SU-DHL-6 (cell line): ENCODE measurements at regions not wholly inside any gene's neighbourhood (a gene's known extent, or its start where the extent isn't known, plus 50 kb on each side); places are given as distances from the start of the nearest gene placed in this dataset.

Source experiments
- H2AFZ ChIP-seq: fragments of 200-600 bp; sonication (generic); 2 replicates; pipeline ENCODE4 v1.6.1; 2014; ENCODE audit warnings: low read depth, mild to moderate bottlenecking, moderate library complexity, mixed read lengths, antibody characterized with exemption, low read length; ENCODE audit not compliant: severe bottlenecking
- H3F3A ChIP-seq: fragments of 200-600 bp; shearing (Covaris generic); 2 replicates; pipeline ENCODE4 v1.6.0; 2016; ENCODE audit warnings: antibody characterized with exemption, mild to moderate bottlenecking; ENCODE audit not compliant: insufficient read depth
- H3K27ac ChIP-seq: fragments of 200-600 bp; sonication (generic); 2 replicates; pipeline ENCODE4 v1.5.1; 2016; ENCODE audit warnings: low read depth, mild to moderate bottlenecking, low read length, moderate library complexity, mixed read lengths
- H3K27me3 ChIP-seq: fragments of 200-600 bp; sonication (generic), shearing (Covaris generic); 2 replicates; pipeline ENCODE4 v1.6.0; 2014; ENCODE audit warnings: mild to moderate bottlenecking, low read length
- H3K36me3 ChIP-seq: fragments of 200-600 bp; sonication (generic); 2 replicates; pipeline ENCODE4 v1.6.1; 2014; ENCODE audit warnings: mild to moderate bottlenecking, low read length, mixed read lengths
- H3K4me2 ChIP-seq: fragments of 300-600, 200-600 bp; shearing (Covaris generic), sonication (generic); 2 replicates; pipeline ENCODE4 v1.6.0; 2014; ENCODE audit warnings: low read length, low read depth, mild to moderate bottlenecking; ENCODE audit not compliant: poor library complexity, severe bottlenecking
- H3K4me3 ChIP-seq: fragments of 200-600 bp; sonication (generic); 2 replicates; pipeline ENCODE4 v1.5.1; 2014; ENCODE audit warnings: antibody characterized with exemption, low read length, mild to moderate bottlenecking, mixed read lengths; ENCODE audit not compliant: insufficient read depth, poor library complexity, severe bottlenecking
- H3K79me2 ChIP-seq: fragments of 200-600 bp; sonication (generic); 2 replicates; pipeline ENCODE4 v1.6.1; 2014; ENCODE audit warnings: mild to moderate bottlenecking, low read length, moderate library complexity; ENCODE audit not compliant: insufficient read depth
- H3K9ac ChIP-seq: fragments of 200-600 bp; sonication (generic); 2 replicates; pipeline ENCODE4 v1.7.0; 2014; ENCODE audit warnings: mild to moderate bottlenecking, low read length
- H3K9me2 ChIP-seq: fragments of 200-600 bp; sonication (generic); replicated peaks from 2 replicates; pipeline ENCODE4 v1.6.1; 2014; ENCODE audit warnings: low read length; ENCODE audit not compliant: insufficient read depth
- H3K9me3 ChIP-seq: fragments of 200-600 bp; sonication (generic); 2 replicates; pipeline ENCODE4 v1.6.1; 2014; ENCODE audit warnings: low read length, mixed read lengths; ENCODE audit not compliant: insufficient read depth
- H4K20me1 ChIP-seq: fragments of 200-600 bp; sonication (generic); 2 replicates; pipeline ENCODE4 v1.6.1; 2014; ENCODE audit warnings: low read depth, mild to moderate bottlenecking, antibody characterized with exemption, low read length, moderate library complexity, mixed read lengths
- CTCF ChIP-seq: fragments of 200-600 bp; sonication (generic); IDR thresholded peaks from one replicate; pipeline ENCODE4 v1.5.1; 2017; ENCODE audit warnings: antibody characterized with exemption, mild to moderate bottlenecking, low read length, moderate library complexity; ENCODE audit not compliant: insufficient read depth, poor library complexity, severe bottlenecking
- EZH2phosphoT487 ChIP-seq: fragments of 200-600 bp; sonication (generic), shearing (Covaris generic); conservative IDR thresholded peaks from 2 replicates; pipeline ENCODE4 v1.6.1; 2018; ENCODE audit warnings: mild to moderate bottlenecking, antibody characterized with exemption, low read length, moderate library complexity, mixed read lengths

GRCh38 chr4:188289531-188290125 is 150.4 kb downstream of the TRIML1 start:
- no peak for TF ChIP-seq EZH2phosphoT487
- no peak for TF ChIP-seq CTCF
- Histone ChIP-seq H3K36me3 (no peaks in the 10 kb centered on the region), H3K4me3 (no peak overlapping the region), H3K27me3 (no peaks in the 10 kb centered on the region), H3F3A (no peaks in the 10 kb centered on the region), H3K4me2 (no peak overlapping the region), H3K9ac (no peak overlapping the region), H2AFZ (no peak overlapping the region), H3K27ac (no peak overlapping the region), H4K20me1 (no peaks in the 10 kb centered on the region), H3K9me2 (no peaks in the 10 kb centered on the region), H3K79me2 (no peaks in the 10 kb centered on the region), H3K9me3 (no peaks in the 10 kb centered on the region)

DNA sequence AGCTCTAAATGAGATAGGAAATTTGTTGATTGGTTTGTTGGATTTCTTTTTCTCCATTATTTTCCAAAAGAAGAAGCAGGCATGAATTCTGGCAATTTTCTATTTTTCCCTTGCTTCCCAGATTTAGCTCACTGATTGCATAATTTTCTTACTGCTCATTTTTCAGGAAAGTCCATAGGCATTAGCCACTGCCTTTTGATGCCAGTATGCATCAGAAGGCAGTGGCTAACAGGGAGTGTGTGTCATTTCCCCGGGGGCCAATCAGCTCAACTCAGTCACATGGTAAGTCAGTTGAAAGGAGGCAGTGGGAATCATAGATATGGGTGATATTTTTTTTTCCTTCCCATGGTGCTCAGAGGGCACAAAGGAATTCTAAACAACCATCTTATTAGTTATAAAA is 156.7 kb downstream of the TRIML1 start:
- Histone ChIP-seq H3K27me3 (no peaks in the 10 kb centered on the region), H3K79me2 (no peaks in the 10 kb centered on the region), H4K20me1 (no peaks in the 10 kb centered on the region), H3K9ac (no peak overlapping the region), H3K4me3 (no peak overlapping the region), H3K4me2 (no peak overlapping the region), H3K36me3 (no peaks in the 10 kb centered on the region), H3F3A (no peaks in the 10 kb centered on the region), H3K9me2 (no peaks in the 10 kb centered on the region), H3K9me3 (no peaks in the 10 kb centered on the region), H3K27ac (no peak overlapping the region), H2AFZ (no peak overlapping the region)
- TF ChIP-seq CTCF (no peak), EZH2phosphoT487 (no peak)

DNA sequence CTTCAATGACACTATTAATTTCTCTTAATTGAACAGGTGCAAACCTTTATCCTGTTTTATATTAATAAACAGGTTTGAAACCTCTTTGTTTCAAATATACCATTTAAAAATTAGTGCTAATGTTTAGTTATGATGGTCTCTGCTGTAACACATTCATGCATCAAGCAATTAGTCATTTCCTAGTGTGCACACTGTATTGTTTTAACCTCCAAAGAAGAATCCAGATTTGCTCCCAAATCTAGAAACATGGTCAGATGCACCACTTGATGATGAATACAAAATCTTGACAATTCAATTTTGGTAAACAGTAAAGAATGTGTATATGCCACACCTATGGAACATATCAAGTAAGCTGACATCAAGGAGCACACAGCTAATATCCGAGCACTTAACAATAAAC is 157.1 kb downstream of the TRIML1 start:
- H3K27me3 ChIP-seq: no peaks in the 10 kb centered on the region
- no peak overlapping the region for H3K4me2 ChIP-seq
- no peak overlapping the region for H3K9ac ChIP-seq
- no peaks in the 10 kb centered on the region for H3F3A ChIP-seq
- no peaks in the 10 kb centered on the region for H3K9me2 ChIP-seq
- no peaks in the 10 kb centered on the region for H3K9me3 ChIP-seq
- H2AFZ ChIP-seq: no peak overlapping the region
- H3K4me3 ChIP-seq: no peak overlapping the region
- H3K36me3 ChIP-seq: no peaks in the 10 kb centered on the region
- no peak overlapping the region for H3K27ac ChIP-seq
- no peak for TF ChIP-seq EZH2phosphoT487
- TF ChIP-seq CTCF: no peak
- H4K20me1 ChIP-seq: no peaks in the 10 kb centered on the region
- no peaks in the 10 kb centered on the region for H3K79me2 ChIP-seq

DNA sequence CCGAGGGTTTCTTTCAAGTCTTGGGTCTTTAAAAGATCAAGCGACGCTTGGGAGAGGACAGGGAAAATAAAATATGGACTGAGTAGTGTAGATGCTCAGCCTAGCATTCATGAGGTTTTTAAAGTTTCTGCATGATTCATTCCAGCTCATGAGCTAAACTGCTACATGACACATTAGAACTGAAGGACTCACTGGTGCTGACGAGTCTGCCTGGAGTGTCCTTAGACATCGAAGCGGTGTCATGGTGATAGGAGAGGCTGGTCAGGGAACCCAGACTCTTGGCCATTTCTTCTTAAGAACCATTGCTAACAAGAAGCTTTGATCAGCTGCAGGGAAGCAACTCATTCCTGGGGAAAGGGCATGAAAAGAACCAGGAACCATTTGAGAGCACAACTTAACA is 158.6 kb downstream of the TRIML1 start:
- Histone ChIP-seq H3K27ac (no peak overlapping the region), H3K4me2 (no peak overlapping the region), H2AFZ (no peak overlapping the region)

More for the DNA sequence above, 158.6 kb downstream of the TRIML1 start:
- no peak for TF ChIP-seq CTCF
- no peak for TF ChIP-seq EZH2phosphoT487
- Histone ChIP-seq H3F3A (no peaks in the 10 kb centered on the region), H3K79me2 (no peaks in the 10 kb centered on the region), H3K9me2 (no peaks in the 10 kb centered on the region), H3K9me3 (no peaks in the 10 kb centered on the region), H3K27me3 (no peaks in the 10 kb centered on the region), H3K9ac (no peak overlapping the region), H3K36me3 (no peaks in the 10 kb centered on the region), H3K4me3 (no peak overlapping the region), H4K20me1 (no peaks in the 10 kb centered on the region)
